DMS79 (cell line): ENCODE measurements at regions not wholly inside any gene's neighbourhood (a gene's known extent, or its start where the extent isn't known, plus 50 kb on each side); places are given as distances from the start of the nearest gene placed in this dataset.
"Not testable (repeated sequence)": the region's sequence is repeated elsewhere in the genome, so short reads cannot be mapped to it uniquely, and the experiment has no call there.

Source experiments
- DNase-seq: peaks from one replicate; lab custom pipeline; 2025; lab: John Stamatoyannopoulos, UW

- no peak for DNase-seq
These were observed 50.7 kb upstream of the C12orf71 start for GRCh38 chr12:27133022-27133590.

GRCh38 chr12:27140478-27140969 lies 58.1 kb upstream of the C12orf71 start:
- no peak for DNase-seq

GRCh38 chr12:27142101-27142721 lies 59.8 kb upstream of the C12orf71 start:
- DNase-seq, result peak; percentile 19

GRCh38 chr12:27143256-27144069 lies 61.1 kb upstream of the C12orf71 start:
- no peak for DNase-seq

DNA sequence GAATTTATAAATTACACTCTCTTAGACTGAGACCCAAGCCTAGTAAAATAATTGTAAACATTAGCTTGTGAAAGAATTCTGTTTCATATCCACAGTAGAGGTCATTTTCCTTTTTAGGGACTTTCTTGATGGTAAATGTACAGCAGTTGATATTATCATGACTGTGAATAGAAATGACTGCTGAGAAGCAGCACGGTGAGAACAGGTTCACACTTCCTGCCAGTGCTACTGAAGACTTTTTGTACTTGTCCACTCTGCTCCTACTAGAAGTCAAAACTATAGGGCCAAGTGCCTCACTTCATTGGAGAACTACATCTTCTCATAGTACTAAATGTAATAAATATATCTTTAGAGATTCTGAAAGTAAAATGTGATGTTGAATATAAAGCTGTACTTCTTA lies 63.3 kb upstream of the C12orf71 start:
- not testable (repeated sequence) for DNase-seq

GRCh38 chr12:27148373-27148772 lies 66.0 kb upstream of the C12orf71 start:
- no peak for DNase-seq

- DNase-seq, result no peak
These were observed 66.4 kb upstream of the C12orf71 start for GRCh38 chr12:27148791-27149190.

GRCh38 chr12:27151479-27151878 lies 69.1 kb upstream of the C12orf71 start:
- no peak for DNase-seq

GRCh38 chr12:27158297-27158696 lies 75.9 kb upstream of the C12orf71 start:
- no peak for DNase-seq

- no peak for DNase-seq
These were observed 79.3 kb upstream of the C12orf71 start for GRCh38 chr12:27161458-27162228.

DNA sequence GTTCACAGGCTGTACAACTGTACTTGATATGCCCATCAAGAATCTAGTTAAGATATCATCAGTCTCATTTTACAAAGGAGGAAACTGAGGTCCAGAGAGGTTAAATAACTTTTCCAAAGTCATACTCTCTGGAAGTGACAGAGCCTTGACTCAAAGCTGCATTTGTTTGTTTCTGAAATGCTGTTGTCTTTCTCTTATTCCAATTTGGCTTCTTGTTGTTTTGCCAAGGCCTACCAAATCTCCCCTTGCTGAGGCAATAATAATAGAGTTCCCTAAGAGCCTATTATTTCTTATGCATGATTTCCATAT lies 79.8 kb upstream of the C12orf71 start:
- no peak for DNase-seq

DNA sequence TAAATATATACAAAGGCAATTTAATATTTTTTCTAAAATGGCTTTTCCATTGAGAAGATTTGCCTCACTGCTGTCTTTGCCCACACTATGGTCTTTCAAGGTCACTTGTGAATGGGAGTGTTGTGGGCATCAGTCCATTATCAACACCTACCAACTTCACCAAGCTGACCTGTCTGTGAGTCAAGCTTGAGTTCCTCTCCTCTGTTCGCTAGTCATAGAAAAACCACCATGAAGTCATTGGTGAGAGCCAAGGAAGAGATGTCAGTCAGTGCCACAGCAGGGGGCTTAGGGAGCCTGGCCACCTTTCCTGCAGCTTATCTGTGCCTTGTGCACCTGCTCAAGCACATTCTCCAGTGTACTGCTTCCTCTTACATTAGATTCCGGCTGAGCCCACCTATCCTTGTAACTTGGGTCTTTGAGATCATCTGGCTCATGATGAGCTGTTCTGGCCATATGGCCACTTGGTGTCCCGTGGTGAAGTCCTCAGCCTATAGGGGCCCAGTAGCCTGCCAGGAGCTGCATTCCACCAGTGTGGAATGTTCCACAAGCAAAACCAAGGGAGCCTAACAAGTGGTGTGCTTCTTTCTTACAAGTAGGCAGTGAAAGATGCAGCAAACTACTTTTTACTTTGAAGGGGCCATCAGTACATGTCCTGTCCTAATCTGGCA lies 80.8 kb upstream of the C12orf71 start:
- DNase-seq, result no peak

DNA sequence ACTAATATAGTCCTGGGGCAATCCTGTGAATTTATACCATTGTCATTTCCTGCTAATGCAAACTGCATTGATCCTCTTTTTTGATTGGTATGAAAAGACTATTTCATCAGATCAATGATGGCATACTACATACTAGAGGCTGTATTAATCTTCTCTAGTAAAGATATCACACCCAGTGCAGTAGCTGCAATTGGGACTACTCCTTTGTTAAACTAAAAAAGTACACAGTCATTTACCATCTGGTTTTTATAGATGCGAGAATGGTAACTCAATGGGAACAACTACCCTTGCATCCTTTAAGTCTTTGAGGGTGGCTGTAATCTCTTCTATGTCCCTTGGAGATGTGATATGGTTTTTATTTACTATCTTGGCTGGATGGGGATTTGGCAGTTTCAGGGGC lies 80.2 kb upstream of the STK38L start:
- no peak for DNase-seq

DNA sequence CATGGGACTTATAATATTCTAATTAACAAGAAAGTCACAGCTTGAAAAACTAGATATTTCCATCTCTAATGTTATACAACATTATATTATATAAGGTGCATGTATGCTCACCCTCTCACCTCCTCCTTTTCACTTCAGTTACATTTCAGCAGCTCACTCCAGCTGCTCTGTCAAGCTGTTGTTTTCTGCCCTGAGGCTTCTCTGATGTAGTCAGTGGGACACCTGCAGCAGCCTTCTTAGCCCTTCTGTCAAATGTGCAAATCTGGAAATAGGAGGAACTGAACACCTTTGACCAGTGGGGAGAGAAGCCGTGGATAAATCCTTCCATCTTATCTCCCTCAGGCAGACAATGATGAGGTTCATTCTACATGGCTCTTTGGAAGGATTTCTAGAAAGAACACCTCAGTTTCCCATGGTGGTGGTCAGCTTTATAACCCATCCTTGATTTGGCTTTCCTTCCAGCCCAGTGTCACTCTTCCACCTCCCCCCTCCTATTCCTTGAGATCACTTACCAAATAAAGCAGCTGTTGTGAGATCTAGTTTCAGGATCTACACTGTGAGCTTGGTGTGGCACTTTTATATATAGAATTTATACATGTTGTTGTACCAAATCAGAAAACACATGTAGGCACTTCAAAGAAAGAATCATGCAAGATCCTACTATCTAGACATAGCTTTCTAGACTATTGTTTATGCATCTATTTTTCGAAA lies 79.6 kb upstream of the STK38L start:
- no peak for DNase-seq

DNA sequence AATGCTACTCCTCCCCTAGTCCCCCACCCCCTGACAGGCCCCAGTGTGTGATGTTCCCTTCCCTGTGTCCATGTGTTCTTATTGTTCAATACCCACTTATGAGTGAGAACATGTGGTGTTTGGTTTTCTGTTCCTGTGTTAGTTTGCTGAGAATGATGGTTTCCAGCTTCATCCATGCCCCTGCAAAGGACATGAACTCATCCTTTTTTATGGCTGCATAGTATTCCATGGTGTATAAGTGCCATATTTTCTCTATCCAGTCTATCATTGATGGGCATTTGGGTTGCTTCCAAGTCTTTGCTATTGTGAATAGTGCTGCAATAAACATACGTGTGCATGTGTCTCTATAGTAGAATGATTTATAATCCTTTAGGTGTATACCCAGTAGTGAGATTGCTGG lies 78.1 kb upstream of the STK38L start:
- DNase-seq, result not testable (repeated sequence)

DNA sequence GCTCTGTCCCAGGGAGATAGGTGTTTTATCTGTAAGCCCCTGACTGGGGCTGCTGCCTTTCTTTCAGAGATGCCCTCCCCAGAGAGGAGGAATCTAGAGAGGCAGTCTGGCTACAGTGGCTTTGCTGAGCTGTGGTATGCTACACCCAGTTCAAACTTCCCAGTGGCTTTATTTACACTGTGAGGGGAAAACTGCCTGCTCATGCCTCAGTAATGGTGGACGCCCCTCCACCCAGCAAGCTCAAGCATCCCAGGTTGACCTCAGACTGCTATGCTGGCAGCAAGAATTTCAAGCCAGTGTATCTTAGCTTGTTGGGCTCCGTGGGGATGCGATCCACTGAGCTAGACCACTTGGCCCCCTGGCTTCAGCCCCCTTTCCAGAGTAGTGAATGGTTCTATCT lies 72.6 kb upstream of the STK38L start:
- not testable (repeated sequence) for DNase-seq

DNA sequence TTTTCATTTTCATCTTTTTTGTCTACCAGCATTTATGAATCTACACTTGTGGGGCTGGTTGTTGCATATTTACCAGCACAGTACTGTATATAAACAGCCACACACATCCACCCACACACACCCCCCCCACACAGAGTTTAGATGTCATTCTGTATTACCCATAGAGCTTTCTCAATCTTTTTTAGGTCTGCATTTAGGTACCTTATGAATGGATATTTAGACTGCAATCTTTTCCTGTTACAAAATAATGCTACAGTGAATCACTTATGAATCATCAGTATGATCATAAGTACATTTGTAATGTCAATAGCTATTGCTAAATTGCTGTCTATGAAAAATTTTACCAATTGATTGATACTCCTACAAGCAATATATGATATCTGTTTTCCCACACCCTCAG lies 67.3 kb upstream of the STK38L start:
- no peak for DNase-seq

GRCh38 chr12:27177706-27178105 lies 66.4 kb upstream of the STK38L start:
- DNase-seq, result no peak

- no peak for DNase-seq
These were observed 65.8 kb upstream of the STK38L start for GRCh38 chr12:27178255-27178654.

- no peak for DNase-seq
These were observed 65.2 kb upstream of the STK38L start for GRCh38 chr12:27178723-27179399.
